ENCODE measurements at regions not wholly inside any gene's neighbourhood (a gene's known extent, or its start where the extent isn't known, plus 50 kb on each side); places are given as distances from the start of the nearest gene placed in this dataset.

DNA sequence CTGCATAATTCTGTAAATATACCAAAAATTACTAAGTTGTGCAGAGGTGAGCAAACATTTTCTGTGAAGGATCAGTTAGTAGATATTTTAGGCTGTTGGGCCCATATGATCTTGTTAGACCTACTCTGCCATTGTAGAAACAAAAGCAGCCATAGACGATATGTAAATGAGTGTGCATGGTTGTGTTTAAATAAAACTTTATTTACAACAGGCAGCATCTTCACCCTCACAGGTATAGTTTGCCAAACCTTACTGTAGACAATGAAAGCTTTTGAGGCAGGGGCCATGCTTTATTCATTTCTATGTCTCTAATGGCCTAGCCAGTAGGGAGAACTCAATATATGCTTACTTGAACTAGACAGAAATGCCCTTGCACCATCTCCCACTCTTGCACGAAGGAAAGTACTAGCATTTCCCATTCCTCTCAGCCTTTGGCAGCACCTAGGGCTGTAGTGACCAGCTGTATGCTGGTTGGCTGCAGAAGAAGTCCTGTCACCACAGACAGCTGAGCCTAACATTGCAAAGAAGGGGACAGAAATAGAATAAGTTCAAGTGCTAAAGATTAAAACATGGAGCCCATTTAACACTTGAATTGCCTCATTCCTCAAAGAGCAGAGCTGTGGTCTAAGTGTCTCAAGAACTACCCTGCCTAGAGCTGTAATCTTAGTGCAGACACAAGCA, 305.1 kb upstream of the MGAT5 start:
- no peak overlapping the region for H3K4me3 ChIP-seq (ENCODE audit: low read depth, low read length)
- TF ChIP-seq, protein P1, sequence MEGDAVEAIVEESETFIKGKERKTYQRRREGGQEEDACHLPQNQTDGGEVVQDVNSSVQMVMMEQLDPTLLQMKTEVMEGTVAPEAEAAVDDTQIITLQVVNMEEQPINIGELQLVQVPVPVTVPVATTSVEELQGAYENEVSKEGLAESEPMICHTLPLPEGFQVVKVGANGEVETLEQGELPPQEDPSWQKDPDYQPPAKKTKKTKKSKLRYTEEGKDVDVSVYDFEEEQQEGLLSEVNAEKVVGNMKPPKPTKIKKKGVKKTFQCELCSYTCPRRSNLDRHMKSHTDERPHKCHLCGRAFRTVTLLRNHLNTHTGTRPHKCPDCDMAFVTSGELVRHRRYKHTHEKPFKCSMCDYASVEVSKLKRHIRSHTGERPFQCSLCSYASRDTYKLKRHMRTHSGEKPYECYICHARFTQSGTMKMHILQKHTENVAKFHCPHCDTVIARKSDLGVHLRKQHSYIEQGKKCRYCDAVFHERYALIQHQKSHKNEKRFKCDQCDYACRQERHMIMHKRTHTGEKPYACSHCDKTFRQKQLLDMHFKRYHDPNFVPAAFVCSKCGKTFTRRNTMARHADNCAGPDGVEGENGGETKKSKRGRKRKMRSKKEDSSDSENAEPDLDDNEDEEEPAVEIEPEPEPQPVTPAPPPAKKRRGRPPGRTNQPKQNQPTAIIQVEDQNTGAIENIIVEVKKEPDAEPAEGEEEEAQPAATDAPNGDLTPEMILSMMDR (IDR thresholded peaks at IDR 0.05; ENCODE audit: low read depth, low read length): no peak

DNA sequence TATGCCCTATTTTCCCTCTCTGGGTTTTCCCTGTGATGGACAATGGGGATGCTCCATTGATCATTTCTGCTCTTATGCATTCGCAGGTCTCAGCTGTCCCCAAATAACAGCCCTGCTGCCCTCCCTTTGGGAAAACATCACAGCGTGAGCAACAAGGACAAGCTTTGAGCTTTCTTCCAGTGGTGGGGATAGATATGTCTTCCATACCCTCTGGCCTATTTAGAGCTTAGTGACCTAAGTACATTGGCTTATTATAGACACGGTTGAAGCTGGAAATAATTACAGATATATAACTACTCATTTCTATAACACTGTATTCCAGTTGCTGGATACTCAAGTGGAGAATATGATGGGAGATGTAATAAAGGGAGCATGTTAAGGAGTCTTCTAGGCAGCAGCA, 304.3 kb upstream of the MGAT5 start:
- TF ChIP-seq, protein P1 (IDR thresholded peaks at IDR 0.05; ENCODE audit: low read depth, low read length): no peak
- no peak overlapping the region for H3K4me3 ChIP-seq (ENCODE audit: low read depth, low read length)

DNA sequence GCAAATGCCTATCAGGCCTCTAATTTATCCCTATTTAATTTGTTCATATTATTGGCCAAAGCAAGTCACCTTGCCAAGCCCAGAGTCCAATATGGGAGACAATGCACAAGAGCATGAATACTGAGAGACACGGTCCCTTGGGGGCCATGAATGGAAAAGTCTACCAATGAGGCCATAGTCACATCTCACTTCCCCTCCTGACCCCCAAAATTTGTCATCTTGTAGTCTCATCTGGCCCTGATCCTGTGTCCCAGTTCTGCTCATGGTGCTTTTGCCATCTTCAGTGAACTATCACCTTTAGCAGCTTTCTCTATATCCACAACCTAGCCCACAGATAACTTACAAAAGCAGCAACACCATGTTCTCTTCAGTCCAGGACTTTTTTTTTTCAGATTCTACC, 302.7 kb upstream of the MGAT5 start:
- H3K4me3 ChIP-seq (ENCODE audit: low read depth, low read length): no peak overlapping the region
- TF ChIP-seq, protein P1 (IDR thresholded peaks at IDR 0.05; ENCODE audit: low read depth, low read length): no peak

DNA sequence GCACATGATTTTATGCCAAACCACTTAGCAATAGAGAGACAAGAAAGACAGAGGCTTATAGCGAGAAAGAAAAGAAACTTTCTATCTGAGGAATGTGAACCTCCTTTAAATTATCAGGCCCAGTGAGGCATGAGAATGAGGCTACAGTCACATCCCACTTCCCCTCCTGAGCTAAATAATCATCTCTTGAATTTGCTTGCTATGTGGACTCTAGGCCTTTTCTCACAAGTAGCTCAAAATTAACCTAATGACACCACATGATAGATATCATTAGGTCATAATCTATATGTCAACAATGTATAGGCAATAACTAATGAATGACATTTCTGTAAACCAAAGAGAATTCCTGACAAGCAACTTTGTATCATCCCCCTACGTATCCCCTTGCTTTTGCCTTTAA, 301.5 kb upstream of the MGAT5 start:
- no peak overlapping the region for H3K4me3 ChIP-seq (ENCODE audit: low read depth, low read length)
- TF ChIP-seq, protein P1 (IDR thresholded peaks at IDR 0.05; ENCODE audit: low read depth, low read length): no peak

DNA sequence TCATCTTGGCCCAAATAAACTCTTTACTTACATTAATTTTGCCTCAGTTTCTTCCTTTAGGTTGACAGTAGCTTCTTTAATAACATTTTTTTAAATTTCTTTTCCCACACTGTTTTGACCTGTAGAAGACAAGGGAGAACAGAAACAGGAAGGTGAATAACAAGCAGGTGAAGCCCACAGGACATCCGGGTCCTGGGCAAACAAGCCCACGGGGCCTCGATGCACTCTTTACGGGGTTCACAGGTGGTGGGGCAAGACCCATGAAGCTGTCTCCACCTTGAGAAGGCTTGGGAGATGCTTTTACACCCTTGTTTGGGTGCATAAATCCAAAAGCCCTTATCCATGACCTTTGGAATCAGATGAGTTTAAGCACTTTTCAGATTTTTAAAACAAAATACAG, 301.0 kb upstream of the MGAT5 start:
- no peak overlapping the region for H3K4me3 ChIP-seq (ENCODE audit: low read depth, low read length)
- TF ChIP-seq, protein P1 (IDR thresholded peaks at IDR 0.05; ENCODE audit: low read depth, low read length): no peak

DNA sequence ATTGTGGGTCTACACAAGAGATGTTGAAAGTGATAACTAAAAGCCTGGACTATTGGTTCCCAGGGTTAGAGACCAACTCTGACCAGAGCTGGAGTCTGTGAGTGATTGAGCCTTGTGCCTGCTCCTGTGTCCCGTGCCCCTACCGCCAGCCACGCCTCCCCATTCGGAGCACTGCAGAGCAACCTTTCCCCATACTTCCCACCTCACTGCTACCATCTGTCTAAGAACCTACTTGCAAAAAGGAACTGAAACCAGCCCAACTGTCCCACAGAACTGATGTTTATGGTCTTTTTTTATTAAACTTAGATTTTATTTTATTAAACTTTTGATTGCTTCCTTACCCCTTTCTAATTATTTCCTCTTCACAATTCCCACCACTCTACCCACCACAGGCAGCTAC, 300.3 kb upstream of the MGAT5 start:
- TF ChIP-seq, protein P1 (IDR thresholded peaks at IDR 0.05; ENCODE audit: low read depth, low read length): no peak
- H3K4me3 ChIP-seq (ENCODE audit: low read depth, low read length): no peak overlapping the region

DNA sequence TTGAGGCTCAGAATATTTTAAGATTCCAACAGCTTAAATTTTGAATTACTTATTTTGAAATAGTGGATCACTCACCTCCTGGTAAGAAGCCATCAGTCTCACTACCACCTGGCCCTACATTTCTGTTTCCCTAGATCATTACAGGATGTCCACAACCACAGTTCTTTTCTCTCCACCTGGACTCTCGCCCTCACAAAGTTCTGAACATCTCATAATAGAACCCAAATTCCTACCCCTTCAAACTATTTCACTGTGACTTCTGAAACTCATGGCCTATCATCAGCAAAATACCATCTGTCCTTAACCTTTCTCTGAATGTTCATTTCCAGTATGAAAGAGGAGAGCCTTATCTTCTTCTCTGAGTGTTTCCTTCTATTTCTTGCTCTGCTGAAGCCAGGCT, 299.2 kb upstream of the MGAT5 start:
- TF ChIP-seq, protein P1 (IDR thresholded peaks at IDR 0.05; ENCODE audit: low read depth, low read length): no peak
- H3K4me3 ChIP-seq (ENCODE audit: low read depth, low read length): no peak overlapping the region
